Glutamatergic neuron (in vitro differentiated cells): ENCODE measurements at regions not wholly inside any gene's neighbourhood (a gene's known extent, or its start where the extent isn't known, plus 50 kb on each side); places are given as distances from the start of the nearest gene placed in this dataset.
"Not testable (repeated sequence)": the region's sequence is repeated elsewhere in the genome, so short reads cannot be mapped to it uniquely, and the experiment has no call there.

Experiments used
- DNase-seq: peaks from one replicate; pipeline ENCODE4 v3.0.0; 2022
- H3K27ac Mint-ChIP-seq: one replicate; pipeline ENCODE4 v1.8.0; 2020; ENCODE audit warnings: mild to moderate bottlenecking, mixed read lengths, inconsistent platforms; ENCODE audit not compliant: unreplicated experiment
- H3K27me3 Mint-ChIP-seq: one replicate; pipeline ENCODE4 v1.8.0; 2020; ENCODE audit warnings: mild to moderate bottlenecking, moderate library complexity, mixed read lengths, inconsistent platforms; ENCODE audit not compliant: unreplicated experiment
- H3K36me3 Mint-ChIP-seq: one replicate; pipeline ENCODE4 v1.8.0; 2020; ENCODE audit warnings: mild to moderate bottlenecking, mixed read lengths, inconsistent platforms; ENCODE audit not compliant: unreplicated experiment
- H3K4me1 Mint-ChIP-seq: one replicate; pipeline ENCODE4 v1.8.0; 2020; ENCODE audit warnings: mild to moderate bottlenecking, low read depth, mixed read lengths, inconsistent platforms; ENCODE audit not compliant: unreplicated experiment
- H3K4me3 Mint-ChIP-seq: one replicate; pipeline ENCODE4 v1.8.0; 2020; ENCODE audit warnings: mild to moderate bottlenecking, mixed read lengths, inconsistent platforms; ENCODE audit not compliant: unreplicated experiment
- H3K9me3 Mint-ChIP-seq: one replicate; pipeline ENCODE4 v1.8.0; 2020; ENCODE audit warnings: mild to moderate bottlenecking, moderate library complexity, mixed read lengths, inconsistent platforms; ENCODE audit not compliant: unreplicated experiment
- CTCF ChIP-seq: fragments of 200-600 bp; sonication (generic); IDR thresholded peaks from one replicate; pipeline ENCODE4 v1.5.0; 2021; ENCODE audit not compliant: partially characterized antibody, unreplicated experiment

- H3K4me1 Mint-ChIP-seq = no peaks in the 10 kb centered on the region
- H3K27ac Mint-ChIP-seq = no peak overlapping the region
- H3K27me3 Mint-ChIP-seq = no peaks in the 10 kb centered on the region
- no peaks in the 10 kb centered on the region for H3K9me3 Mint-ChIP-seq
- no peak for DNase-seq
- H3K4me3 Mint-ChIP-seq = no peak overlapping the region
- TF ChIP-seq CTCF = no peak
- no peaks in the 10 kb centered on the region for H3K36me3 Mint-ChIP-seq
Measured at GRCh38 chr2:80947601-80948130, 643.1 kb upstream of the LRRTM1 start.

- no peak for DNase-seq
- TF ChIP-seq CTCF = no peak
- H3K4me1 Mint-ChIP-seq = no peaks in the 10 kb centered on the region
- H3K27ac Mint-ChIP-seq = no peak overlapping the region
- no peaks in the 10 kb centered on the region for H3K9me3 Mint-ChIP-seq
- no peaks in the 10 kb centered on the region for H3K27me3 Mint-ChIP-seq
- H3K36me3 Mint-ChIP-seq = no peaks in the 10 kb centered on the region
- no peak overlapping the region for H3K4me3 Mint-ChIP-seq
Measured at GRCh38 chr2:80943487-80943886, 638.9 kb upstream of the LRRTM1 start.

- Mint-ChIP-seq H3K4me3 (no peak overlapping the region), H3K36me3 (no peaks in the 10 kb centered on the region), H3K9me3 (no peaks in the 10 kb centered on the region), H3K4me1 (no peaks in the 10 kb centered on the region), H3K27ac (no peak overlapping the region), H3K27me3 (no peaks in the 10 kb centered on the region)
- DNase-seq = no peak
- TF ChIP-seq CTCF = no peak
Measured at GRCh38 chr2:80942766-80943165, 638.2 kb upstream of the LRRTM1 start.

GRCh38 chr2:80938463-80938862 lies 633.9 kb upstream of the LRRTM1 start:
- no peak for TF ChIP-seq CTCF
- Mint-ChIP-seq H3K27me3 (no peaks in the 10 kb centered on the region), H3K4me1 (no peaks in the 10 kb centered on the region), H3K36me3 (no peaks in the 10 kb centered on the region), H3K9me3 (no peaks in the 10 kb centered on the region), H3K27ac (no peak overlapping the region), H3K4me3 (no peak overlapping the region)
- DNase-seq = no peak

GRCh38 chr2:80931820-80932219 lies 627.3 kb upstream of the LRRTM1 start:
- not testable (repeated sequence) for H3K27me3 Mint-ChIP-seq, H3K4me3 Mint-ChIP-seq, H3K4me1 Mint-ChIP-seq, H3K27ac Mint-ChIP-seq, H3K9me3 Mint-ChIP-seq, DNase-seq
- H3K36me3 Mint-ChIP-seq = peaks cover 15% of the 10 kb centered on the region
